ENCODE measurements at regions not wholly inside any gene's neighbourhood (a gene's known extent, or its start where the extent isn't known, plus 50 kb on each side); places are given as distances from the start of the nearest gene placed in this dataset.

DNA sequence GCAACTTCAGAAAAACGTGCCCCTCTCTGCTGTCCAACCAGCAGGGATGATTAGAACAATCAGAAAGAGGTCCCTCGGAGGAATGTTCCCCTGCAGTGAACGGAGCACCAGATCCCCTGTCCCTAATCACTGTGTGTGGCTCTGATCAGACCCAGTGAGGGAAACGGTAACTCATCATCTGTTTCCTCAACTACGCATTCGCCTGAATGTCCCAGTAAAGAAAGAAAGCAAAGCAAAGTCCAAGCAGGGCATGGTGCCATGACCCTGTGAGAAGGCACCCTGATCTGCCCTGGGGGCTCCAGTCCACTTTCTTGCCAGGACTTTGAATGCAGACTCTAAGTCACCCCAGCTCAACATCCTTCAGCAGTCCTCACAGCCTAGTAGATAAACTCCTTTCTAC, 149.2 kb downstream of the LY86 start (continued):
- TF ChIP-seq ZNF609 (CRISPR knock-in tag; IDR thresholded peaks at IDR 0.05; ENCODE audit: borderline replicate concordance), result 0 out of 2 replicates have a peak, but pooled peaks have one; percentile 40
- no peak for TF ChIP-seq ETS1 (conservative IDR thresholded peaks at IDR 0.05; ENCODE audit: control insufficient read depth, low read depth, low read length)
- TF ChIP-seq TAF15 (IDR thresholded peaks at IDR 0.05; ENCODE audit: low read depth, low read length), result no peak
- TF ChIP-seq, protein P1, sequence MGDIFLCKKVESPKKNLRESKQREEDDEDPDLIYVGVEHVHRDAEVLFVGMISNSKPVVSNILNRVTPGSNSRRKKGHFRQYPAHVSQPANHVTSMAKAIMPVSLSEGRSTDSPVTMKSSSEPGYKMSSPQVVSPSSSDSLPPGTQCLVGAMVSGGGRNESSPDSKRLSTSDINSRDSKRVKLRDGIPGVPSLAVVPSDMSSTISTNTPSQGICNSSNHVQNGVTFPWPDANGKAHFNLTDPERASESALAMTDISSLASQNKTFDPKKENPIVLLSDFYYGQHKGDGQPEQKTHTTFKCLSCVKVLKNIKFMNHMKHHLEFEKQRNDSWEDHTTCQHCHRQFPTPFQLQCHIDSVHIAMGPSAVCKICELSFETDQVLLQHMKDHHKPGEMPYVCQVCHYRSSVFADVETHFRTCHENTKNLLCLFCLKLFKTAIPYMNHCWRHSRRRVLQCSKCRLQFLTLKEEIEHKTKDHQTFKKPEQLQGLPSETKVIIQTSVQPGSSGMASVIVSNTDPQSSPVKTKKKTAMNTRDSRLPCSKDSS (IDR thresholded peaks at IDR 0.05; ENCODE audit: low read depth, partially characterized antibody), result no peak
- TF ChIP-seq, protein P2, sequence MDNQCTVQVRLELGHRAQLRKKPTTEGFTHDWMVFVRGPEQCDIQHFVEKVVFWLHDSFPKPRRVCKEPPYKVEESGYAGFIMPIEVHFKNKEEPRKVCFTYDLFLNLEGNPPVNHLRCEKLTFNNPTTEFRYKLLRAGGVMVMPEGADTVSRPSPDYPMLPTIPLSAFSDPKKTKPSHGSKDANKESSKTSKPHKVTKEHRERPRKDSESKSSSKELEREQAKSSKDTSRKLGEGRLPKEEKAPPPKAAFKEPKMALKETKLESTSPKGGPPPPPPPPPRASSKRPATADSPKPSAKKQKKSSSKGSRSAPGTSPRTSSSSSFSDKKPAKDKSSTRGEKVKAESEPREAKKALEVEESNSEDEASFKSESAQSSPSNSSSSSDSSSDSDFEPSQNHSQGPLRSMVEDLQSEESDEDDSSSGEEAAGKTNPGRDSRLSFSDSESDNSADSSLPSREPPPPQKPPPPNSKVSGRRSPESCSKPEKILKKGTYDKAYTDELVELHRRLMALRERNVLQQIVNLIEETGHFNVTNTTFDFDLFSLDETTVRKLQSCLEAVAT (IDR thresholded peaks at IDR 0.05), result no peak
- TF ChIP-seq ZNF184 (CRISPR knock-in tag; IDR thresholded peaks at IDR 0.05), result no peak
- no peak for TF ChIP-seq RBM39 (optimal IDR thresholded peaks at IDR 0.05; ENCODE audit: low read depth, low read length)
- no peak for TF ChIP-seq BACH1 (tag; IDR thresholded peaks at IDR 0.05)
- 0 out of 2 replicates have a peak, but pooled peaks have one; percentile 32 for TF ChIP-seq ZNF57 (CRISPR knock-in tag; IDR thresholded peaks at IDR 0.05)
- TF ChIP-seq RFX7 (CRISPR knock-in tag; IDR thresholded peaks at IDR 0.05), result no peak
- TF ChIP-seq ZNF511 (CRISPR knock-in tag; IDR thresholded peaks at IDR 0.05), result no peak
- no peak for TF ChIP-seq ATF3 (IDR thresholded peaks at IDR 0.05)
- TF ChIP-seq ATF3 (CRISPR knock-in tag; conservative IDR thresholded peaks at IDR 0.05), result 0 out of 2 replicates have a peak, but pooled peaks have one; percentile 21
- 0 out of 2 replicates have a peak, but pooled peaks have one; percentile 1 for TF ChIP-seq CBX5 (IDR thresholded peaks at IDR 0.05; ENCODE audit: borderline replicate concordance, low read depth)
- TF ChIP-seq NR2C1 (IDR thresholded peaks at IDR 0.05), result no peak
- no peak for TF ChIP-seq NR2C1 (tag; IDR thresholded peaks at IDR 0.05)
- no peak for TF ChIP-seq ZNF785 (CRISPR knock-in tag; IDR thresholded peaks at IDR 0.05)
- no peak for TF ChIP-seq SREBF2 (CRISPR knock-in tag; IDR thresholded peaks at IDR 0.05)
- no peak for TF ChIP-seq ZNF444 (CRISPR knock-in tag; IDR thresholded peaks at IDR 0.05)
- TF ChIP-seq HMG20A (CRISPR knock-in tag; conservative IDR thresholded peaks at IDR 0.05), result no peak

Measured in K562 (cell line).